ENCODE measurements at regions not wholly inside any gene's neighbourhood (a gene's known extent, or its start where the extent isn't known, plus 50 kb on each side); places are given as distances from the start of the nearest gene placed in this dataset.
A peak's percentile ranks its signal among the peaks of the same experiment; 100 is the strongest.
"Not testable (repeated sequence)": the region's sequence is repeated elsewhere in the genome, so short reads cannot be mapped to it uniquely, and the experiment has no call there.

GRCh38 chr15:99464137-99464536 lies 101.6 kb upstream of the MEF2A start:
- no peak for DNase-seq

- DNase-seq, result no peak
These were observed 99.0 kb upstream of the MEF2A start for GRCh38 chr15:99466701-99467337.

- no peak for DNase-seq
These were observed 98.5 kb upstream of the MEF2A start for GRCh38 chr15:99467338-99467720.

GRCh38 chr15:99467853-99468464 lies 97.8 kb upstream of the MEF2A start:
- no peak for DNase-seq

GRCh38 chr15:99470204-99470603 lies 95.6 kb upstream of the MEF2A start:
- DNase-seq, result not testable (repeated sequence)

GRCh38 chr15:99472416-99473145 lies 93.2 kb upstream of the MEF2A start:
- DNase-seq, result no peak

GRCh38 chr15:99473981-99474906 lies 91.5 kb upstream of the MEF2A start:
- DNase-seq, result no peak

DNA sequence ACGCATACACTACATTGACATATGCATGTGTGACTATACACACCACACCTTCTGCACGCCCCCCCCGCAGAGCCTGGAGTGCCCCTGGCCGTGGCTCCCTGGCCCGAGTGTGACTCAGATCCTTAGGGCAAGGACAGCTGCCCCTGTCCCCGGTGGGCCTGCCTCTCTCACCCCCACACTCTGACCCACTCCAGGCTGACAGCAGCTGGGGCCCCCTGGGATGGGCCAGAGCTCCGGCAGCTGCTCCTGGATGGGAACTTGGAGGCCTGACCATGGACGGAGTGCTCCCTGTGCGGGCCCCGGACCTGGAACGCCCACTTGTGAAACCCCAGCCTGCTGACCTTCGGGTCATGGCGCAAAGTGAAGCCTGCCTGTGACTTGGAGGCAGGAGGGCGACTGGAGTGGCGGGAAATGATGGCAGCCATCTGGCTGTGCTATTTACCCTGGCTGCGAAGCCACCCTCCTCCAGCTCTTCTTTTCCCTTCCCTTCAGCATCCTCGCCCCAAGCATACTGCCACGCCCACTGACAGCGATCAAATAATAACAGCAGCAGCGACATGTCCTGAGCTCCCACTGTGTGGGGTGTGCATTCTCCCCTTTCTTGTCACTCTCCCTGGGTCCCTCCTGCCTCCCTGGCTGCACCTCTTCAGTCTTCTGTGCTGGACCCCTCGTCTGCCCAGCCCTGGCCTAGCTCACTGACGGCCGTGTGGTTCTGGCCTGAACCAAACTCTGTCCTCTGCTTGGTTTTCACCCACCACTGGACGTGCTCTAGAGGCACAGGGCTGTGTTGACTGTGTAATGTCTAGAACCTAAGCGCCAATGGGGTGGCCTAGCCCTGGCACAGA lies 90.7 kb upstream of the MEF2A start:
- DNase-seq, result no peak

- DNase-seq, result no peak
These were observed 89.9 kb upstream of the MEF2A start for GRCh38 chr15:99475754-99476412.

DNA sequence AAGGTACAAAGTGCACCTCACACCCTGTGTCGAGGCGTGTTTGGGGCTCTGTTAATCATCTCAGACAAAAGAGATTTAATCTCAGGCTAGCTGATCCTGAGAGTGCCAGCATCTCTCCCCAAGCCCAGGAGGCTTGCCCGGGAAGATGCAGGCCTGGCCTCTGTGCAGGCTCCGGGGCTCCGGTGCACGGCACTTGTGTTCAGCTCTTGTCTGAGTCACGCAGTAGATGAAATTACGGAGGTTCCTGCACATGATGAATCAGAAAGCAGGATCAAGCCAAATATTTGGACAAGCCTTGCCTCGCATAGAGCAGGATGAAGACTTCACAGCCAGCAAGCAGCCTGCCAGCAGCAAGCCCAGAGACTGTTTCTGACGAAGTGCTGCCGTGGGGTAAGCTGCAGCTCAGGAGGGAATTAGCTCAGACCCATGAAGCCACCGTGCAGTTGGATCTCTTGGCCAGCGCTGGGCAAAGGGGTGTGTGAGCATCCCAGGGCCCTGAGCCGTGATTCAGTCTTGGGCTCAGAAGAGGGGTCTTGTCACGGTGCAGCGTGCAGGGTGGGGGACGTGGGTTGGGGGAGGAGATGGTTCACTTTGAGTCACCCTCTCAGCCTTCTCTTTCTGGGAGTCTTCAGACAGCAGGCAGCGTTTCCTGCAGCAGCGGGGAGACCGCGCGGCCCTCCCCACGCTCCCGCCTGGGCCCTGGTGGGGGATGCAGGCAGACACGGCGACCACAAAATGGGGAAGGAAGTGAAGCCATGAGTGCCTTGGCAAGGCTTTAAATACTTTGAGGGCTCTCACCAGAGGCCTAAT lies 89.2 kb upstream of the MEF2A start:
- DNase-seq, result peak; percentile 35 to 36

GRCh38 chr15:99477791-99478471 lies 87.9 kb upstream of the MEF2A start:
- no peak for DNase-seq

- no peak for DNase-seq
These were observed 86.8 kb upstream of the MEF2A start for GRCh38 chr15:99478977-99479376.

DNA sequence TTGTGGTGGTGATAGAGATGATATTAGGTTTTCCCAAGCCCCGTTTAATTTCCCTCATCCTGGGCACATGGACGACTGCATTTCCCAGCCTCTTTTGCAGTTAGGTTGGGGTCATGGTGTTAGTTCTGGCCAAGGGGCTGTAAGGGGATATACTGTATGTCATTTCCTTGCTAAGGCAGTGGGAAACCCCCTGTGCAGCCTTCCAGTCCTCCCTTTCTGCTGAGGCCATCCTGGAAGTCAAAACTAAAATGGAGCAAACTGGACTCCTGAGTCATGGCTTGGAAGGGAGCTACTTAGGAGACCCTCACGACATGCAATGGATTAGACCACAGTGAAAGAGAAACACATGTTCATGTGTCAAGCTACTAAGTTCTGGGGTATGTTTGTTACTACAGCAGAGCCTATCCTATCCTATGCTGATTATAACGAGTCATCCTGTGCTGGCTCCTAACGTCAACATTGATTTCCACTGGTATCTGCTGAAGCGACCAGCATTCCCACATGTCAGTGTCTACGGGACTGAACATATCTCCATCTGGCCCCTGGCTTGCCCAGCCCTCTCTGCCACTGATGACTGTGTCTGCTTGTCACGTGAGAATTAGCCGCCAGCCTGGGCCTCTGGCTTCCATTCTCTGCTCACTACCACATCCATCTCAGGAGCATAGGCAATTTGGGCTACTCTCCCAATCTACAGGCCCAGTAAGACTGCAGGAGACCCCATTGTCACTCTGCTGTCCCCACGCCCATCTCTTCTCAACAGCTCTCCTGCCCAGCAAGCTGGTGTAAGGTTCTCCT lies 85.6 kb upstream of the MEF2A start:
- DNase-seq, result no peak

- no peak for DNase-seq
These were observed 84.5 kb upstream of the MEF2A start for GRCh38 chr15:99481113-99481950.

GRCh38 chr15:99481951-99482230 lies 83.9 kb upstream of the MEF2A start:
- DNase-seq, result no peak

DNA sequence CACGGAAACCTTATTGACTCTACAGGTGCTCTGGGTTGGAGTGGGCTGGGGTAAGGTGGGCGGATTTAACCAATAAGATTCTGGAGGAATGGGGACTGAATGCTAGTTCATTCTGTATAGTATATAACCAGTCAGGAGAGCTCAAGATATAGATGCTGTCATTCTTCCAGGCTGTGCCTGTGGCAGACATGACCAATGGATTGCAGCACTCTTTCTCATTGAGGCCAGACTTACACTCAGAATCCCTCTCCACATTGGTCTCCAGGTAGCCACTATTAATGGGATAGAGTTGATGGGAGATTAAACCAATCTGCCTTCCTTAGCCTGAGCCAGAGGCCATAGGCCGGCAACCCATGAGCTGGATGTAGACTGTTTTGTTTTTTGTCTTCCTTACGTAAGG lies 82.8 kb upstream of the MEF2A start:
- DNase-seq, result no peak

DNA sequence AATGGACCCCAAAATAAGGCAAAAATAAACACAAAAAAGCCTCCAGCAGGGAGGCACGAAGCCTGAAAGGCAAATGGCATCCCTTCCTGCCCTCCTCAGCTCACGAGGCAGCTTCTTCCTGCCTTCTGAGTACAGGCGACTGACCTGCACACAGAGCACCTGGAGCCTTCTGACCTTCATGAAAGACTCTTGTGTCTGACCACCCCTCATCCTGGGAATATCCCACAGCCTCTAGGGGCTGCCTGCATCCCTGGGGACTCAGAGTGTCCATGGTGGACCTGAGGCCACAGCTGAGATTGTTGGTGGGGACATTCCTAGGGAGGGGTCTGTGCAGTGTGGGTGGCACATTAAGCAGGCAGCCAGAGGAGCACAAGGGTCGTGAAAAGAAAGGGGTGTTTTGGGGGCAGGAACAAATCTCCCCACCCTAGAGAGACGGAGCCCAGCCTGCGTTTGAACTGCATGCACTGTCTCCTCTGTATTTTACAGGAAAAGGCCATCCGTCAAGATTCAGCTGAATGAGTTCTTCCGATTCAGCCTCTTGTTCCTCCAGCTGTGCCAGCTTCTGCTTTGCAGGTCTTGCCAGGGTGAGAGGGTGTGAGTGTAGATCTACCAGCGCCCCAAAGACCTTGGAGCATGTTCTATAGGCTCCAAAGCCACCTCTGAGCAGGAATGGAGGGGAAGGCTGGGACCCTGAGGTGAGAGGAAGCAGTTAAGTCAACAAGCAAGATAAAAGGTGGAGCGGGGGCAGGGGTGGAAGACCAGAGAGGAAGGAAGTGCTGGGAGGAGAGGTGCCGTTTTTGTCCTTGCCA lies 80.4 kb upstream of the MEF2A start:
- DNase-seq, result no peak

DNA sequence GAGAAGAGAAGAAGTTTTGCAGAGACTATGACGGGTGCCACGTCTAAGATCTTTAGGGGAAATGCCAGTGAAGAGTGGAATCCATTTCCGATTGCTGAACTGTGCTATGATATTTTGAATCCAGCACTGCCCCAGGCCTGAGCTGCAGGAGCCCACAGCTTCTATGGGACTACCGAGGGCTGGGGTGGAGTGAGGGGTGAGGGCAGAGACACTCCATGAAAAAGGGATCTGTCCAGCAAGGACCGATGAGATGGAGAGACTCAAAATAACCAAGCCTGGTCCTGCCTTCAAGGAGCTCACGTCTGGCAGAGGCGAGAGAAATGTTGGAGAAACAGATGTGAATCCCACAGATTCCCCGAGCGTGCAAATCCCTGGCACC lies 79.8 kb upstream of the MEF2A start:
- no peak for DNase-seq
